Tibial nerve (tissue), 4 donors: ENCODE measurements at regions not wholly inside any gene's neighbourhood (a gene's known extent, or its start where the extent isn't known, plus 50 kb on each side); places are given as distances from the start of the nearest gene placed in this dataset.

Experiments used
- DNase-seq, 2 donors: peaks; one replicate each; pipeline ENCODE4 v3.0.0-alpha.2; 2019; ENCODE audit warnings: low spot score in 2 of 2
- H3K27ac ChIP-seq, 4 donors: fragments of 200-600 bp; sonication (generic) in 3 of 4; one replicate each; pipeline ENCODE4 v1.5.1; 2017 to 2019; ENCODE audit warnings: mild to moderate bottlenecking in 1 of 4
- H3K27me3 ChIP-seq, 2 donors: fragments of 200-600 bp; sonication (generic) in 1 of 2; one replicate each; pipeline versions ENCODE4 v1.5.1 to v1.6.0; 2017 to 2019
- H3K36me3 ChIP-seq, 3 donors: fragments of 200-600 bp; sonication (generic); one replicate each; pipeline ENCODE4 v1.5.1; 2018 to 2019
- H3K4me1 ChIP-seq, 4 donors: fragments of 200-600 bp; sonication (generic) in 3 of 4; one replicate each; pipeline ENCODE4 v1.5.1; 2017 to 2019
- H3K4me3 ChIP-seq, 4 donors: fragments of 200-600 bp; sonication (generic) in 3 of 4; one replicate each; pipeline ENCODE4 v1.5.1; 2017 to 2019; ENCODE audit warnings: mild to moderate bottlenecking in 1 of 4, moderate library complexity in 1 of 4
- H3K9me3 ChIP-seq, 4 donors: fragments of 200-600 bp; sonication (generic) in 3 of 4; one replicate each; pipeline ENCODE4 v1.5.1; 2017 to 2019
- EP300 ChIP-seq, 2 donors: sonication (generic); formaldehyde crosslinking; IDR thresholded peaks; one replicate each; pipeline ENCODE4 v1.6.1; 2017; ENCODE audit warnings: antibody characterized with exemption in 2 of 2, mild to moderate bottlenecking in 1 of 2
- POLR2A ChIP-seq, 2 donors: fragments of 450-650 bp; IDR thresholded peaks; one replicate each; pipeline ENCODE4 v1.6.1; 2017; ENCODE audit warnings: antibody characterized with exemption in 2 of 2, mild to moderate bottlenecking in 2 of 2, moderate library complexity in 2 of 2
- WGBS, 2 donors: methylation state at CpG; one replicate each; pipeline ENCODE4 v1.1.5; 2018; 5-methylcytosine and 5-hydroxymethylcytosine counted together
- TF ChIP-seq, protein P1 (sequence below), 5 experiments: fragments of 200-600 bp in 3 of 5; fragments of 450-650 bp in 2 of 5; sonication (generic) in 3 of 5; IDR thresholded peaks; one replicate each; pipeline ENCODE4 v1.5.1; 2016 to 2019; ENCODE audit warnings: antibody characterized with exemption in 5 of 5, mild to moderate bottlenecking in 3 of 5, moderate library complexity in 2 of 5

DNA sequence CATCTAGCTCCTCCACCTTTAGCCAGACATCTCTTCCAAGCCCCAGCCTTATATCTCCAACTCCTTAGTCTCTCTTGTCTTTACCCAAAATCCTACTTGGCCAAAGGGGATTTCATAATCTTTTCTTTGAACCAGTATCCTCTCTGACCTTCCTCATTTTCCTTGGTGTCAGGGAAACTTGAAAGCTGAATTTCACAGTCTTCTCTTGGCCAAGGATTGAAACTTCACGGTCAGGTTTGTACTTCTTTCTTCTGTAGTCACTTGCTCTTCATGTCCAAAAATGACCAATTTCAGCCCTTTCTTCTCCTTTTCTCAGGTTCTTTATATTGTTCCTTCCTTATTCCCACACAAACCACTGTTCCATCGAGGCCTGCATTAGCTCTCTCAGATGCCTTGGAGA is 473.7 kb upstream of the KLF4 start:
- 85 to 88% methylated on average over 2 of the region's 2 CpGs for WGBS, 2 donors

DNA sequence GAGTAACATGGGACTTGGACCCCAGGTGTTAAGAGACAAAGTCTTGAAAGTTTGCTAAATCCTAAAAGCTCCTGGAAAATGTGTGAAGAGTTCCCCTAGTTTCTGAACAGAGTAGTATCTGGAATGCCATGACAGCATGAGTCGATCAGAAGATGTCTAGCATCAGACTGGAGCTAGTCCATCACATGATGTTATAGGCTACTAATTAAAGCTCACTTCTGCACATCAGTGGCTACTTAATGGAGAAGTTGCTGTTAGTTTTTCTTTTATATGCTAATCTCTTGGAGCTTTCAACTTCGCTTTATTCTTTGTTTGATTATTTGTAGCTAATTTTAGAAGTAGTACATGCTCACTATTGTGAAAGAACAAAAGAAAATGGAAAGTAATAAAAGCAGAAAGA is 471.3 kb upstream of the KLF4 start:
- Histone ChIP-seq H3K9me3 (no peaks in the 10 kb centered on the region), H3K27me3 (no peaks in the 10 kb centered on the region), H3K27ac (no peak overlapping the region), H3K36me3 (no peaks in the 10 kb centered on the region), H3K4me3 (no peak overlapping the region), H3K4me1 (no peaks in the 10 kb centered on the region)
- TF ChIP-seq, protein P1, sequence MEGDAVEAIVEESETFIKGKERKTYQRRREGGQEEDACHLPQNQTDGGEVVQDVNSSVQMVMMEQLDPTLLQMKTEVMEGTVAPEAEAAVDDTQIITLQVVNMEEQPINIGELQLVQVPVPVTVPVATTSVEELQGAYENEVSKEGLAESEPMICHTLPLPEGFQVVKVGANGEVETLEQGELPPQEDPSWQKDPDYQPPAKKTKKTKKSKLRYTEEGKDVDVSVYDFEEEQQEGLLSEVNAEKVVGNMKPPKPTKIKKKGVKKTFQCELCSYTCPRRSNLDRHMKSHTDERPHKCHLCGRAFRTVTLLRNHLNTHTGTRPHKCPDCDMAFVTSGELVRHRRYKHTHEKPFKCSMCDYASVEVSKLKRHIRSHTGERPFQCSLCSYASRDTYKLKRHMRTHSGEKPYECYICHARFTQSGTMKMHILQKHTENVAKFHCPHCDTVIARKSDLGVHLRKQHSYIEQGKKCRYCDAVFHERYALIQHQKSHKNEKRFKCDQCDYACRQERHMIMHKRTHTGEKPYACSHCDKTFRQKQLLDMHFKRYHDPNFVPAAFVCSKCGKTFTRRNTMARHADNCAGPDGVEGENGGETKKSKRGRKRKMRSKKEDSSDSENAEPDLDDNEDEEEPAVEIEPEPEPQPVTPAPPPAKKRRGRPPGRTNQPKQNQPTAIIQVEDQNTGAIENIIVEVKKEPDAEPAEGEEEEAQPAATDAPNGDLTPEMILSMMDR (IDR thresholded peaks at IDR 0.05), result no peak
- TF ChIP-seq POLR2A (IDR thresholded peaks at IDR 0.05), result no peak
- TF ChIP-seq EP300 (IDR thresholded peaks at IDR 0.05), result no peak
- WGBS, 2 donors, result 68 to 85% methylated on average over 2 of the region's 2 CpGs
- DNase-seq, result no peak

More for the DNA sequence above, 473.7 kb upstream of the KLF4 start:
- Histone ChIP-seq H3K4me1 (no peaks in the 10 kb centered on the region), H3K36me3 (no peaks in the 10 kb centered on the region), H3K27me3 (no peaks in the 10 kb centered on the region), H3K9me3 (no peaks in the 10 kb centered on the region), H3K4me3 (no peak overlapping the region), H3K27ac (no peak overlapping the region)
- DNase-seq, result no peak
- TF ChIP-seq, protein P1 (IDR thresholded peaks at IDR 0.05), result no peak
- TF ChIP-seq EP300 (IDR thresholded peaks at IDR 0.05), result no peak
- no peak for TF ChIP-seq POLR2A (IDR thresholded peaks at IDR 0.05)

DNA sequence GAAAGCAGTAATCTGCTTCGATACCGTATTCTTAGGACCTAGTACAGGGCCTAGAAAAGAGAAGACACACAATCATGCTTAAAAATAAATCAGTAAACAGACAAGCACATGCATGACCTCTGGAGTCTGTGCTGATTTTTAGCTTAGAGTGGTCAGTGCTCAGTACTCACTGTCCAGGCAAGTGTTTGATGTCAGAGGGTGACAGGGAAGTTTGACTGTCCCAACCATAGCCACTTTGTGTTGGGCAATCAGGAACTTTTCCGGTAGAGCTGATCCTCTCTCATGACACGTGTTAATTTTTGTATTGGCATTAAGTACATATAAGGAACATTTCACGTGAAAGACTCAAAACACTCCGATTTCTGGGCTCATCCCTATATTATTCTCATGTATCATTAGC is 464.7 kb upstream of the KLF4 start:
- 86 to 89% methylated on average over 6 of the region's 6 CpGs for WGBS, 2 donors
- Histone ChIP-seq H3K27me3 (no peaks in the 10 kb centered on the region), H3K9me3 (peaks cover 0 to 23% (median 3%) of the 10 kb centered on the region in 4 donors), H3K4me1 (no peaks in the 10 kb centered on the region), H3K36me3 (no peaks in the 10 kb centered on the region), H3K4me3 (no peak overlapping the region), H3K27ac (no peak overlapping the region)
- TF ChIP-seq EP300 (IDR thresholded peaks at IDR 0.05) (peak; percentile 62 to 82), POLR2A (IDR thresholded peaks at IDR 0.05) (no peak)
- TF ChIP-seq, protein P1 (IDR thresholded peaks at IDR 0.05), result no peak
- peak in 1 of 2 donors; percentile 35 for DNase-seq

GRCh38 chr9:107953556-107954125 is 464.1 kb upstream of the KLF4 start:
- no peak overlapping the region for H3K4me3 ChIP-seq
- TF ChIP-seq, protein P1 (IDR thresholded peaks at IDR 0.05), result no peak
- TF ChIP-seq POLR2A (IDR thresholded peaks at IDR 0.05) (no peak), EP300 (IDR thresholded peaks at IDR 0.05) (no peak)
- H3K9me3 ChIP-seq, result peaks cover 0 to 23% (median 3%) of the 10 kb centered on the region in 4 donors
- H3K4me1 ChIP-seq, result no peaks in the 10 kb centered on the region
- DNase-seq, result no peak
- H3K27ac ChIP-seq, result no peak overlapping the region
- H3K27me3 ChIP-seq, result no peaks in the 10 kb centered on the region
- no peaks in the 10 kb centered on the region for H3K36me3 ChIP-seq
- 85 to 88% methylated on average over 4 of the region's 4 CpGs for WGBS, 2 donors

- Histone ChIP-seq H3K36me3 (no peaks in the 10 kb centered on the region), H3K27ac (no peak overlapping the region), H3K4me1 (no peaks in the 10 kb centered on the region), H3K27me3 (no peaks in the 10 kb centered on the region), H3K9me3 (peaks cover 0 to 23% (median 3%) of the 10 kb centered on the region in 4 donors), H3K4me3 (no peak overlapping the region)
- no peak for DNase-seq
- 81 to 82% methylated on average over 1 of the region's 1 CpG for WGBS, 2 donors
- TF ChIP-seq, protein P1 (IDR thresholded peaks at IDR 0.05), result no peak
- no peak for TF ChIP-seq EP300 (IDR thresholded peaks at IDR 0.05)
- no peak for TF ChIP-seq POLR2A (IDR thresholded peaks at IDR 0.05)
Observed at GRCh38 chr9:107952773-107953172, 463.2 kb upstream of the KLF4 start.
